ENCODE measurements at regions not wholly inside any gene's neighbourhood (a gene's known extent, or its start where the extent isn't known, plus 50 kb on each side); places are given as distances from the start of the nearest gene placed in this dataset.

DNA sequence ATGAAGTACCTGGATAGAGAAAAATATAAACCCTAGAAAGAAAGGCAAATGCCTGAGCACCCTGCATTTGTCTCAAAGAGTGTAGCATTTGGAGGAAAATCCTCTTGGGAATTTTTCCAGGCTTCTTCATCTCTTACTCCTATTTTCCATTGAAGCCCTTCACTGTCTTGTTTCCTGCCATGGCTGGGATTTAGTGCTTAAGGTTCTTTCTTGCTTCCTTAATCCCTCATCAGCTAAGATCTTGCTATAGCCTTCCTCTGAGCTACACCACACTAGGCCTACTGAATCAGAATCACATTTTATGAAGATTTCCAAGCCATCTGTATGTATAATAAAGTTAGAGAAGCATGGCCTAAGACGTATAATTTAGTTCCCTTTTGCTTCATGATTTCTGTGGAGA is 97.5 kb upstream of the PHYHIPL start:
- ChIA-PET POLR2A (ENCODE audit: partially characterized antibody) (no interaction called here), CTCF (ENCODE audit: partially characterized antibody) (interaction anchor here (1.3 kb wide), 1 partner anchor 10 kb away, joined by 5 read pairs; no protein-coding TSS in a partner anchor)
- no peaks in the 10 kb centered on the region for H3K9me3 ChIP-seq (ENCODE audit: control insufficient read depth in 1 of 2, low read length in 2 of 2)
- Mint-ChIP-seq H3K4me1 (no peaks in the 10 kb centered on the region), H3K9me3 (peaks cover 0 to 3% (median 0%) of the 10 kb centered on the region in 8 donors), H3K4me3 (no peak overlapping the region), H3K36me3 (no peaks in the 10 kb centered on the region), H3K27me3 (peaks cover 0 to 2% of the 10 kb centered on the region in 2 donors), H3K27ac (no peak overlapping the region)
- no peak overlapping the region for H3K4me3 ChIP-seq (ENCODE audit: low read length in 2 of 2)
- H3K4me1 ChIP-seq (ENCODE audit: insufficient read depth, low read length) = no peaks in the 10 kb centered on the region
- no peaks in the 10 kb centered on the region for H3K27me3 ChIP-seq (ENCODE audit: insufficient read depth, low read length)
- no peak for DNase-seq
- no peak overlapping the region for H3K27ac ChIP-seq (ENCODE audit: low read depth, low read length)
- H3K36me3 ChIP-seq (ENCODE audit: insufficient read depth, low read length) = no peaks in the 10 kb centered on the region
- intact Hi-C loops (cut with micrococcal nuclease) = no loop called here

DNA sequence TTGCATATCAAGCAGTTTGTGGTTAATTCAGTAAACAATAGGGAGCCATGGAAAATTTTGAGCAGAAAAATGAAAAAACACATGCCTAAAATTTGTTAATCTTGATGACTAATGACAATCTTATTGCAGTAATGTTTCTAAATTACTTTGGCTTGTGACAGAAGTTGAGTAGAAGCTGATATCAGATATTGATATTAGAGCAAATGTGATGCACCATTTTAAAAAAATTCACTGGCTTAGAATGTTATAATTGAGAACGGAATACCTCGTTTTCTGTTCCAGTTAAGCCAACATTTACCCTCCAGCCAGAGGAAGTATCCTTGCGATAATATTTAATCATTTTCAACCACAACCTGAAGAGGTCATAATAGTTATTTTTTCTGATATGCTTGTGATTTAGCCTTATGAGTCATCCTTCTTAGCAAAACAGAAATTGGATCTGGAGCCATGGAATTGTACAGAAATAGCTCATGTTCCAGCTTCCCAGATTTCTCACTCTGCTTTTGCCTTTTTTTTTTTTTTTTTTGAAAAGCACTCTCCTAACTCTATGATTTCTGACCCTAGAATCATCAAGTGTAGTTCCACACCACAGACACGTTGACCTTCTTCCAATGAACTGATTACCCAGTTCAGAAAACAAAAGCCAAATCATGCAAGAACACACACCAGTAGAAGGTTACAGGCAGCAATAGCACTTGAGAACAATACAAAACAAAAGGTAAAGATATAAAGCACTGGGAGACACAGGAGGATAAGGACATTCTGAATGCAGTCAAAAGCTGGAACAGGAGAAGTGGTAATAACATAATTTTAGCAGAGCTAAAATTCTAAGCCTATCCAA is 96.8 kb upstream of the PHYHIPL start:
- intact Hi-C loops (cut with micrococcal nuclease) = no loop called here
- H3K36me3 ChIP-seq (ENCODE audit: insufficient read depth, low read length) = no peaks in the 10 kb centered on the region
- no peak overlapping the region for H3K4me3 ChIP-seq (ENCODE audit: low read length in 2 of 2)
- no peak overlapping the region for H3K27ac ChIP-seq (ENCODE audit: low read depth, low read length)
- POLR2A ChIA-PET (ENCODE audit: partially characterized antibody) = interaction anchor here (0.6 kb wide), 1 partner anchor 794 kb away, joined by 3 read pairs; no protein-coding TSS in a partner anchor
- Mint-ChIP-seq H3K27me3 (peaks cover 0 to 2% of the 10 kb centered on the region in 2 donors), H3K9me3 (peaks cover 0 to 3% (median 0%) of the 10 kb centered on the region in 8 donors), H3K4me1 (no peaks in the 10 kb centered on the region), H3K27ac (no peak overlapping the region), H3K4me3 (no peak overlapping the region), H3K36me3 (no peaks in the 10 kb centered on the region)
- no peak for DNase-seq
- no peaks in the 10 kb centered on the region for H3K27me3 ChIP-seq (ENCODE audit: insufficient read depth, low read length)
- no peaks in the 10 kb centered on the region for H3K9me3 ChIP-seq (ENCODE audit: control insufficient read depth in 1 of 2, low read length in 2 of 2)
- CTCF ChIA-PET (ENCODE audit: partially characterized antibody) = interaction anchor here (1.3 kb wide), 1 partner anchor 10 kb away, joined by 5 read pairs; no protein-coding TSS in a partner anchor
- H3K4me1 ChIP-seq (ENCODE audit: insufficient read depth, low read length) = no peaks in the 10 kb centered on the region

DNA sequence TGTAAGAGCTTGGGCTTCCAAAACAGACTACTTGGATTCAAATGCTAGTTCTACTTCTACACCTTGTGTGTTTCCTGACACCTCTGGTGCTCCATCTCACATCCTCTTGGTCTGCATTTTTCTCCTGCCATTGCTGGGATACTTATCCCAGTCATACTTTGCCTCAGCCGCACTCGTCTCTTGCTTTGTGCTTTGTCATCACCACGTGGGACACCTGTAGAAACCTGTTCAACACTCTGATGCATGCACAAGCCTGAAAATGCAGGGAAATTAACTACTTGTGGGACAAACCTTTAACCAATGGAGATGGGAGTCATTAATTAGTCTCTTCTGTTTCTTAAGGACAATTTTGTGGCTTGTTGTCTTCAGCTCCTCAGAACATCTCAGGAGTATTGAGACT is 94.2 kb upstream of the PHYHIPL start:
- Mint-ChIP-seq H3K27ac (no peak overlapping the region), H3K9me3 (peaks cover 0 to 3% (median 0%) of the 10 kb centered on the region in 8 donors), H3K27me3 (peaks cover 0 to 2% of the 10 kb centered on the region in 2 donors), H3K4me1 (no peaks in the 10 kb centered on the region), H3K36me3 (no peaks in the 10 kb centered on the region), H3K4me3 (no peak overlapping the region)
- DNase-seq = no peak
- H3K27me3 ChIP-seq (ENCODE audit: insufficient read depth, low read length) = no peaks in the 10 kb centered on the region
- no peak overlapping the region for H3K27ac ChIP-seq (ENCODE audit: low read depth, low read length)
- no peaks in the 10 kb centered on the region for H3K9me3 ChIP-seq (ENCODE audit: control insufficient read depth in 1 of 2, low read length in 2 of 2)
- no peaks in the 10 kb centered on the region for H3K36me3 ChIP-seq (ENCODE audit: insufficient read depth, low read length)
- no peak overlapping the region for H3K4me3 ChIP-seq (ENCODE audit: low read length in 2 of 2)
- ChIA-PET POLR2A (ENCODE audit: partially characterized antibody) (no interaction called here), CTCF (ENCODE audit: partially characterized antibody) (no interaction called here)
- no peaks in the 10 kb centered on the region for H3K4me1 ChIP-seq (ENCODE audit: insufficient read depth, low read length)
- intact Hi-C loops (cut with micrococcal nuclease) = no loop called here

DNA sequence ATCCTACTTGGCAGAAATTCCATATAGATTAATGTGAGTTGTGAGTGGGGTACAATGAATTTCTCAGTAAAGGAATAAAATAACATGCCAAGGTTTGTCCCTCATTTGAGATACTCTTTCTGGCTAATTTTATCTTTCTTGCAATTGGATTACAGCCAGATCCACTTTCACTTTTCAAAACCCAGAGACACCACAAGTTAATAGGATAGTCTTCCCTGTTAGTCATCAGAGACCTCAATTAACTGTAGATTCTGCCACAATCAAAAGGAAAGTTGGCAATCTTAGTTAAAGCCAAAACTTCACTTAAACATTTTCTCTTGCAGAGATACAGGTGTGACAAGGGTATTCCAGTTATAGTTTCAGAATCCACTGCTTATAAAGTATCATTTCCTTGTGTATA is 91.4 kb upstream of the PHYHIPL start:
- H3K27me3 ChIP-seq (ENCODE audit: insufficient read depth, low read length) = no peaks in the 10 kb centered on the region
- H3K36me3 ChIP-seq (ENCODE audit: insufficient read depth, low read length) = no peaks in the 10 kb centered on the region
- Mint-ChIP-seq H3K27ac (no peak overlapping the region), H3K4me1 (no peaks in the 10 kb centered on the region), H3K9me3 (peaks cover 0 to 4% (median 0%) of the 10 kb centered on the region in 8 donors), H3K36me3 (no peaks in the 10 kb centered on the region), H3K27me3 (peaks cover 0 to 2% of the 10 kb centered on the region in 2 donors), H3K4me3 (no peak overlapping the region)
- H3K27ac ChIP-seq (ENCODE audit: low read depth, low read length) = no peak overlapping the region
- CTCF ChIA-PET (ENCODE audit: partially characterized antibody) = no interaction called here
- no peak overlapping the region for H3K4me3 ChIP-seq (ENCODE audit: low read length in 2 of 2)
- intact Hi-C loops (cut with micrococcal nuclease) = no loop called here
- DNase-seq = no peak
- POLR2A ChIA-PET (ENCODE audit: partially characterized antibody) = no interaction called here
- H3K9me3 ChIP-seq (ENCODE audit: control insufficient read depth in 1 of 2, low read length in 2 of 2) = no peaks in the 10 kb centered on the region
- H3K4me1 ChIP-seq (ENCODE audit: insufficient read depth, low read length) = no peaks in the 10 kb centered on the region

DNA sequence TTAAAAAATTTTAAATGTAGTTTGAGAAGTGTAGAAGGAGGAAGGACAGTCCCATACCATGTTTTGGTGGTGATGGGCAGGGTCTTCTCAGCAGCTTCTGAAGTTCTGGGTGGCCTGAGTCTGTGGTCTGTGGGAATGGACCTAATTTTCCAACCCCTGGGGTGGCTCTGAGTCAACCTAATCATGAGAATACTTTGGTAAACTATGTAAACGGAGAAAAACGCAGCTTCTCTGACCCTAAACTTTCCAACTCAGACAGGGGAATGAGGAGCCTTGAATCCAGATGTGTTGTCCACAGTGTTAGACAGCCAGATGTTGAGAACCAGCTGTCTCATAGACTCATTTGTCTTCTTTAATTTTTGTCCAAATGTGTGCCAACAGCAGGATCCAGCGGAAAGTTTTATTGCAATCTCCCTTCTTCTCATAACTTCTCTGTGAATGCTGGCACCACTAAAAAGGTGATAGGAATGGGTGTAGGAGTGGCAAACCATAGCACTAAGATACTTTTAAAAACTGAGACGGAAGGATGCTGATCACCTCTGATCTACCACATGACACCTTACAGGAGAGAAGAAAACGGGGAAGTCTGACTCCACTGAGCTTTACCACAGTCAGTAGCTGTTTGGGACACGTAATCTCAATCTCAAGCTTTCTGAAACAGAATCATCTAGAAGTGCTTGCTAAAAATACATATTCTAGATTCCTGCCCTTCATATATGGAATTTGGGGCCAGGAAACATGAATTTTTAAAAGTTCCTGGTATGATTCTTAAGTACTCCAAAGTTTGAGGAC is 90.5 kb upstream of the PHYHIPL start:
- no peak overlapping the region for H3K4me3 ChIP-seq (ENCODE audit: low read length in 2 of 2)
- no peaks in the 10 kb centered on the region for H3K27me3 ChIP-seq (ENCODE audit: insufficient read depth, low read length)
- DNase-seq = no peak
- Mint-ChIP-seq H3K27ac (no peak overlapping the region), H3K4me3 (no peak overlapping the region), H3K36me3 (no peaks in the 10 kb centered on the region), H3K4me1 (no peaks in the 10 kb centered on the region), H3K9me3 (peaks cover 0 to 4% (median 0%) of the 10 kb centered on the region in 8 donors), H3K27me3 (peaks cover 0 to 2% of the 10 kb centered on the region in 2 donors)
- H3K27ac ChIP-seq (ENCODE audit: low read depth, low read length) = no peak overlapping the region
- intact Hi-C loops (cut with micrococcal nuclease) = no loop called here
- POLR2A ChIA-PET (ENCODE audit: partially characterized antibody) = no interaction called here
- no peaks in the 10 kb centered on the region for H3K9me3 ChIP-seq (ENCODE audit: control insufficient read depth in 1 of 2, low read length in 2 of 2)
- CTCF ChIA-PET (ENCODE audit: partially characterized antibody) = no interaction called here
- H3K4me1 ChIP-seq (ENCODE audit: insufficient read depth, low read length) = no peaks in the 10 kb centered on the region
- no peaks in the 10 kb centered on the region for H3K36me3 ChIP-seq (ENCODE audit: insufficient read depth, low read length)

DNA sequence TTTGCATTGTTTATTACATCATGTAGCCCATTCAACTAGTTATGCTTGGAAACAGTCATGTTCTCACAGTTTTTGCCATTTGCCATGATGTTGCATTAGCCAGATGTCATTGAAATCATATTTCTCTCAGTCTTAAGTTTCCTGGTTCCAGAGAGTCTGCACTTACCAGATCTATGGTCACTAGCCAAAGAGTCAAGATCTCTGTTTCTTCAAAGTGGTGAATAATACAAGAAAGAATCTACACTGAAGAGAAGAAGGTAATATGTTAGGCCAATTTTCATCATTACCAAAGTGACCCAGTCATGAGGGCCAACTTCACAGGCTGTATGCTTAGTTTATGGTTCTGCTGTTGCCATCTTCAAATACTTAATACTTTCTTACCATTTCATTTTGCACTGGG is 89.0 kb upstream of the PHYHIPL start:
- Mint-ChIP-seq H3K9me3 (peaks cover 0 to 4% (median 0%) of the 10 kb centered on the region in 8 donors), H3K4me3 (no peak overlapping the region), H3K4me1 (no peaks in the 10 kb centered on the region), H3K27me3 (no peaks in the 10 kb centered on the region), H3K27ac (no peak overlapping the region), H3K36me3 (no peaks in the 10 kb centered on the region)
- CTCF ChIA-PET (ENCODE audit: partially characterized antibody) = no interaction called here
- no peak overlapping the region for H3K4me3 ChIP-seq (ENCODE audit: low read length in 2 of 2)
- intact Hi-C loops (cut with micrococcal nuclease) = no loop called here
- H3K27ac ChIP-seq (ENCODE audit: low read depth, low read length) = no peak overlapping the region
- H3K4me1 ChIP-seq (ENCODE audit: insufficient read depth, low read length) = no peaks in the 10 kb centered on the region
- no peaks in the 10 kb centered on the region for H3K36me3 ChIP-seq (ENCODE audit: insufficient read depth, low read length)
- POLR2A ChIA-PET (ENCODE audit: partially characterized antibody) = no interaction called here
- DNase-seq = no peak
- H3K27me3 ChIP-seq (ENCODE audit: insufficient read depth, low read length) = no peaks in the 10 kb centered on the region
- H3K9me3 ChIP-seq (ENCODE audit: control insufficient read depth in 1 of 2, low read length in 2 of 2) = no peaks in the 10 kb centered on the region

DNA sequence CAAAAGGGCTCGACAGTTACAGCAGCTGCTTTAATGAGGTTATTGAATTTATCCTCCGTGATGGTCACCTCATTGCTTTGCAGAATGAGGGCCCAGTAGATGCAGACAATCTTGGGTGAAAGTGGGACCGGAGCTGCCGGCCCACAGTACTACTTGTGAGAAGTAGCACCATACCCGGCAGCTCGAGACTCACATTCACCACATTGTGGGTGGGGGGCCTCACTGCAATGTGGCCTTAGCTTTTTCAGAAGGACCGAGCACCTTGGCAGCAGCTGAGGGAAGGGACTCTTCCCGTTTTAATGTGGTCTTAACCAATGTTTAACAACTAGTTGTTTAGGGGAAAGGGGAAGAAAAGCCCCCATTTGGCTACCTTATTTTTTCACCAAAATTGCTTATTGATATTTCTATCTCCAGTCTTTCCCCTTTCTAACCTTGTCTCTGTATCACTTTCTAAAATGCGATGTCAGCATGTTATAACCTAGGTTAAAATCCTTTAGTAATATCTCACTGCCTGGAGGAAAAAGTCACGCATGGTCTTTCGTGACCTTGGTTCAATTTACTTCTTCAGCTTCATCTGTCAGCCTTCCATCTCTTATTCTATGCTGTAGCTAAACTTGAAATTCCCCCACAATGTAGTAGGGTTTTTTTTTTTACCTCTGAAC is 87.4 kb upstream of the PHYHIPL start:
- intact Hi-C loops (cut with micrococcal nuclease) = no loop called here
- Mint-ChIP-seq H3K27me3 (no peaks in the 10 kb centered on the region), H3K36me3 (no peaks in the 10 kb centered on the region), H3K9me3 (peaks cover 0 to 4% (median 0%) of the 10 kb centered on the region in 8 donors), H3K4me1 (no peaks in the 10 kb centered on the region), H3K27ac (no peak overlapping the region), H3K4me3 (no peak overlapping the region)
- no peaks in the 10 kb centered on the region for H3K36me3 ChIP-seq (ENCODE audit: insufficient read depth, low read length)
- no peak overlapping the region for H3K4me3 ChIP-seq (ENCODE audit: low read length in 2 of 2)
- no peaks in the 10 kb centered on the region for H3K4me1 ChIP-seq (ENCODE audit: insufficient read depth, low read length)
- H3K9me3 ChIP-seq (ENCODE audit: control insufficient read depth in 1 of 2, low read length in 2 of 2) = no peaks in the 10 kb centered on the region
- H3K27me3 ChIP-seq (ENCODE audit: insufficient read depth, low read length) = no peaks in the 10 kb centered on the region
- H3K27ac ChIP-seq (ENCODE audit: low read depth, low read length) = no peak overlapping the region
- no peak for DNase-seq
- POLR2A ChIA-PET (ENCODE audit: partially characterized antibody) = no interaction called here
- CTCF ChIA-PET (ENCODE audit: partially characterized antibody) = no interaction called here
